ENCODE measurements at regions not wholly inside any gene's neighbourhood (a gene's known extent, or its start where the extent isn't known, plus 50 kb on each side); places are given as distances from the start of the nearest gene placed in this dataset.

DNA sequence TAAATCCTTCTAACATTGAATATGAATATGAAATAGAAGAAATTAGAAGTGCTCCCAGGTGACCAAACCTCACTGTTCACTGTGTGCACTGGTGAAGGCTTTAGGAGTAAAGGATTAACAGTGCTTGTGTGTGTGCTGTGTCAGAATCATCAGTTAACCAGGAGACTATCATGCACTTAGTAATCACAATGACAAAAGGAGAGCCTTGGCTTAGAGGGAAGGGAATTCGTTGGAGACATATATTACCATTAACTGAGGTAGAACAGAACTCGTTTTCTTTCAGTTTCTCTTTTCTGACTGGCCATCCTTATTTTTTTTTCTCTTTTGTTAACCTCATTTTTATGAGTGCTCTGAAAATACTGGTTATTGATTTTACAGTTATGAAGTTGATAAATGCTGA is 213.3 kb upstream of the GBE1 start:
- TF ChIP-seq EP300 (IDR thresholded peaks at IDR 0.05) (no peak), POLR2A (IDR thresholded peaks at IDR 0.05) (no peak), POLR2AphosphoS5 (IDR thresholded peaks at IDR 0.05) (no peak)
- TF ChIP-seq, protein P1, sequence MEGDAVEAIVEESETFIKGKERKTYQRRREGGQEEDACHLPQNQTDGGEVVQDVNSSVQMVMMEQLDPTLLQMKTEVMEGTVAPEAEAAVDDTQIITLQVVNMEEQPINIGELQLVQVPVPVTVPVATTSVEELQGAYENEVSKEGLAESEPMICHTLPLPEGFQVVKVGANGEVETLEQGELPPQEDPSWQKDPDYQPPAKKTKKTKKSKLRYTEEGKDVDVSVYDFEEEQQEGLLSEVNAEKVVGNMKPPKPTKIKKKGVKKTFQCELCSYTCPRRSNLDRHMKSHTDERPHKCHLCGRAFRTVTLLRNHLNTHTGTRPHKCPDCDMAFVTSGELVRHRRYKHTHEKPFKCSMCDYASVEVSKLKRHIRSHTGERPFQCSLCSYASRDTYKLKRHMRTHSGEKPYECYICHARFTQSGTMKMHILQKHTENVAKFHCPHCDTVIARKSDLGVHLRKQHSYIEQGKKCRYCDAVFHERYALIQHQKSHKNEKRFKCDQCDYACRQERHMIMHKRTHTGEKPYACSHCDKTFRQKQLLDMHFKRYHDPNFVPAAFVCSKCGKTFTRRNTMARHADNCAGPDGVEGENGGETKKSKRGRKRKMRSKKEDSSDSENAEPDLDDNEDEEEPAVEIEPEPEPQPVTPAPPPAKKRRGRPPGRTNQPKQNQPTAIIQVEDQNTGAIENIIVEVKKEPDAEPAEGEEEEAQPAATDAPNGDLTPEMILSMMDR (IDR thresholded peaks at IDR 0.05) = no peak

All from upper lobe of left lung (tissue), 4 donors.